ENCODE measurements at regions not wholly inside any gene's neighbourhood (a gene's known extent, or its start where the extent isn't known, plus 50 kb on each side); places are given as distances from the start of the nearest gene placed in this dataset.

DNA sequence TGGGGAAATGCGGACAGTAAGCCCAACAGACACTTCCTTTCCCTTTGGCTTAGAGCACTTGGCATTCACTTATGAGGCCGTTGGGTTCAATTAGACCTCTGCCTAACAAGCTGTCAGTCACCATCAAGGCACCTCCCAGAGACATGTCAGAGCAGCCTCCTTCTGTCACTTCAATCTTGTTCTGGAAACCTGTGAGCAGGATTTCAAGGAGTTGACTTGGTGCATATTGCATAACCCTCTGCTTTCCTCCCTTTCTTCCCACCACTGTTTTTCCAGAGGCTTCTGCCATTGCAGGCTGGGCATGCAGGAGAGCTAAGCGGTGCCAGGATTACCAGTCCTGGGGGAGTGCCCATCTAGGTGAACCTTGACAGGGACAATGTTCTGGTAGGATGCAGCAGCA lies 484.2 kb upstream of the LRRC4C start:
- no peak for DNase-seq
- WGBS, 2 donors, result 27 to 49% methylated on average over 2 of the region's 3 CpGs
- no peaks in the 10 kb centered on the region for H3K27me3 ChIP-seq
- H3K4me1 ChIP-seq, result no peaks in the 10 kb centered on the region
- H3K4me3 ChIP-seq, result no peak overlapping the region
- intact Hi-C loops (cut with DNase I), result no loop called here
- TF ChIP-seq, protein P1, sequence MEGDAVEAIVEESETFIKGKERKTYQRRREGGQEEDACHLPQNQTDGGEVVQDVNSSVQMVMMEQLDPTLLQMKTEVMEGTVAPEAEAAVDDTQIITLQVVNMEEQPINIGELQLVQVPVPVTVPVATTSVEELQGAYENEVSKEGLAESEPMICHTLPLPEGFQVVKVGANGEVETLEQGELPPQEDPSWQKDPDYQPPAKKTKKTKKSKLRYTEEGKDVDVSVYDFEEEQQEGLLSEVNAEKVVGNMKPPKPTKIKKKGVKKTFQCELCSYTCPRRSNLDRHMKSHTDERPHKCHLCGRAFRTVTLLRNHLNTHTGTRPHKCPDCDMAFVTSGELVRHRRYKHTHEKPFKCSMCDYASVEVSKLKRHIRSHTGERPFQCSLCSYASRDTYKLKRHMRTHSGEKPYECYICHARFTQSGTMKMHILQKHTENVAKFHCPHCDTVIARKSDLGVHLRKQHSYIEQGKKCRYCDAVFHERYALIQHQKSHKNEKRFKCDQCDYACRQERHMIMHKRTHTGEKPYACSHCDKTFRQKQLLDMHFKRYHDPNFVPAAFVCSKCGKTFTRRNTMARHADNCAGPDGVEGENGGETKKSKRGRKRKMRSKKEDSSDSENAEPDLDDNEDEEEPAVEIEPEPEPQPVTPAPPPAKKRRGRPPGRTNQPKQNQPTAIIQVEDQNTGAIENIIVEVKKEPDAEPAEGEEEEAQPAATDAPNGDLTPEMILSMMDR (IDR thresholded peaks at IDR 0.05), result no peak
- TF ChIP-seq POLR2A (IDR thresholded peaks at IDR 0.05), result no peak
- no peaks in the 10 kb centered on the region for H3K36me3 ChIP-seq
- H3K27ac ChIP-seq, result no peak overlapping the region
- peaks cover 0 to 5% (median 3%) of the 10 kb centered on the region in 3 donors for H3K9me3 ChIP-seq

DNA sequence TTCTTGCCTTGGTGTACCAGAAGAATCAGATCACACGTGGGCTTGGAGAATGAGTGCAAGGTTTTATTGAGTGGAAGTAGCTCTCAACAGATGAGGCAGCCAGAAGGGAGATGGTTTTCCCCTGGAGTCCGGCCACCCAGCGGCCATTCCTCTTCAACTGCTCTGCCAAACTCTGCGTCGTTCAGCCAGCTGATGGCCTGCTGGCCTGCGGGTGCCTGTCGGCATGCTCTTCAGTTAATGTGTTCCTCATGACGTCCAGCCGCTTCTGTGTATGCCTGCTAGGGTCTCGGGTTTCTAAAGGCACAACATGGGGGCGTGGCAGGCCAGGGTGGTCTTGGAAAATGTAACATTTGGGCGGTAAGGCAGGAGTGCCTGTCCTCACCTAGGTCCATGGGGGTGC lies 487.9 kb upstream of the LRRC4C start:
- no peaks in the 10 kb centered on the region for H3K36me3 ChIP-seq
- intact Hi-C loops (cut with DNase I), result no loop called here
- no peak overlapping the region for H3K4me3 ChIP-seq
- WGBS, 2 donors, result 63 to 77% methylated on average over 6 to 12 of the region's 12 CpGs
- TF ChIP-seq, protein P1 (IDR thresholded peaks at IDR 0.05), result no peak
- no peak for TF ChIP-seq POLR2A (IDR thresholded peaks at IDR 0.05)
- no peaks in the 10 kb centered on the region for H3K4me1 ChIP-seq
- H3K27ac ChIP-seq, result no peak overlapping the region
- H3K9me3 ChIP-seq, result peaks cover 0 to 3% (median 3%) of the 10 kb centered on the region in 3 donors
- H3K27me3 ChIP-seq, result no peaks in the 10 kb centered on the region
- no peak for DNase-seq

DNA sequence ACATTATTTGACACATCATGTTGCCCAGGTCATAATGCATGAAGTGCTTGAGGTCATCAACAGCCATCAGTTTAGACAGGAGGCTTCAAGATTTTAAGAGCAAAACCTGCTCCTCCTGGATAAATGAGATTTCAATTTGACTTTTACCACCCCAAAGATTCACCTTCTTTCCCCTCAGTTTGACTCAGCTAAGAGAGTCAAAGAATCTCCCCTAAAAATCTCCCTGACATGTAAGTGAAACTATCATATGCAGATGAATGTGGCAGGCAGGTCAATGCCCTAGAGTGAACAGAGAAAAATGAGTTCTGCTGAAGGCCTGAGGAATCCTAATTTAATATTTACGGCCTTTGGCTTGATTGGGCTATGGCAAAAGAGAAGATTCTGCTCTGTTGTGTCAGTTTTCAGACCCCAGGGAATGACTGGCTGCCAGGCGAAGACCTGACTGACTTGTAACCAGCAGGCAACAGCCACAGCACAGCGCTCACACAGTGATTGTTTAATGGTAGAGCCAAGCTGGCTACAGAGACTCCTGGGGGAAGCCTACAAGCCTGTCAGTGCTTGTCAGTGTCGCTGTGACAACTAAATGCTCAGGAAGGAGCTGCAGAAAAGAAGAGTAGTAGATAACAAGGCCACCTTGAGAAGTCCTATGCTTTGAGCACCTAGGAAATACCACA lies 491.2 kb upstream of the LRRC4C start:
- H3K27me3 ChIP-seq, result no peaks in the 10 kb centered on the region
- intact Hi-C loops (cut with DNase I), result no loop called here
- no peaks in the 10 kb centered on the region for H3K4me1 ChIP-seq
- WGBS, 2 donors, result 79 to 83% methylated on average over 2 to 4 of the region's 4 CpGs
- no peak overlapping the region for H3K27ac ChIP-seq
- no peak for DNase-seq
- no peaks in the 10 kb centered on the region for H3K36me3 ChIP-seq
- no peak overlapping the region for H3K4me3 ChIP-seq
- TF ChIP-seq, protein P1 (IDR thresholded peaks at IDR 0.05), result no peak
- TF ChIP-seq POLR2A (IDR thresholded peaks at IDR 0.05), result no peak
- H3K9me3 ChIP-seq, result peaks cover 0 to 4% (median 3%) of the 10 kb centered on the region in 3 donors

DNA sequence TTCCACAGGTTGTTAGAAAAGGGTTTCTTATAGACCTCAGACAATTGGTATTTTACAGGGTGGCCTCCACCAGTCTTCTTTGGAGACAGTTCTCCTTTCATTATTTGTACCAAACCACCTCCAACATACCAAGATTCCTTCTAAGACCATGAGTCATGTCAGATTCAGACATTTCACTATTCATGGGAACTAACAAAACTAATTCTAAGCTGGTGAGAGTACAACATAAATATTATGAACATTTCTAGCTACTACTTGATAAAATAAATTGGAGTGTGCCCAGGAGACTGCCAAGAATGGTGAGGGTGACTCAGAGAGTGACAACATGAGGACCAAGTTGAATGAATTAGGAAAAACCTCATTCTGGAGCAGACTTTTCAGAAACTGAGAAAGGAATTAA lies 494.6 kb upstream of the LRRC4C start:
- no peaks in the 10 kb centered on the region for H3K4me1 ChIP-seq
- no peak for DNase-seq
- peaks cover 0 to 16% (median 3%) of the 10 kb centered on the region in 3 donors for H3K9me3 ChIP-seq
- H3K36me3 ChIP-seq, result no peaks in the 10 kb centered on the region
- no peak overlapping the region for H3K4me3 ChIP-seq
- no peaks in the 10 kb centered on the region for H3K27me3 ChIP-seq
- TF ChIP-seq, protein P1 (IDR thresholded peaks at IDR 0.05), result no peak
- no peak for TF ChIP-seq POLR2A (IDR thresholded peaks at IDR 0.05)
- H3K27ac ChIP-seq, result no peak overlapping the region
- intact Hi-C loops (cut with DNase I), result no loop called here

DNA sequence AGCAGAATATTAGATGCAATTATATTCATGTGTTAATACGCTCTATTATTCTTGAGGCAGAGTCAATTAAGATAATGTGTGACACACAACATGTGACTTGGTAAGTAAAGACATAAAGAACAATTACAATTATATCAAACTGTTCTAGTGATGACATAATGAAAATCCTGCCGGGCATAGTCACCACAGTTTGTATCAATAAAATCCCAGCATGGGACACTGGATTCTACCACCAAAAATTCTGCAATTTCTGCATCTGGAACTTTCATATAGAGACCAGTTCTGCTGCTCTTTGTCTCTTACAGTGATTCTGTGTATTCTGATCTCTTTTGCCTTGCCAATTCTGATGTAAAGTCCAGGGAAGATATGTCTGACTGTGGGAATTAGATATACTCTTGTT lies 495.6 kb upstream of the LRRC4C start:
- 82 to 85% methylated on average over 2 of the region's 2 CpGs for WGBS, 2 donors
- no peaks in the 10 kb centered on the region for H3K27me3 ChIP-seq
- H3K27ac ChIP-seq, result no peak overlapping the region
- TF ChIP-seq POLR2A (IDR thresholded peaks at IDR 0.05), result no peak
- TF ChIP-seq, protein P1 (IDR thresholded peaks at IDR 0.05), result no peak
- no peaks in the 10 kb centered on the region for H3K36me3 ChIP-seq
- peaks cover 0 to 16% (median 3%) of the 10 kb centered on the region in 3 donors for H3K9me3 ChIP-seq
- H3K4me3 ChIP-seq, result no peak overlapping the region
- intact Hi-C loops (cut with DNase I), result no loop called here
- DNase-seq, result no peak
- no peaks in the 10 kb centered on the region for H3K4me1 ChIP-seq

Measured in esophagus squamous epithelium (tissue), 5 donors.